IMR-90 (cell line): ENCODE measurements at regions not wholly inside any gene's neighbourhood (a gene's known extent, or its start where the extent isn't known, plus 50 kb on each side); places are given as distances from the start of the nearest gene placed in this dataset.

Experiments used
- ATAC-seq: fragments of 200-7000 bp; cut with Tn5 transposase; 2 replicates; pipeline ENCODE4 v1.9.1; 2020; ENCODE audit warnings: low read depth, mild to moderate bottlenecking, moderate library complexity
- BruUV-seq: library from RNA; stranded (reverse); fragments of 400-500 nt; replicated peaks from 2 replicates; lab custom pipeline; 2021; lab: Mats Ljungman, UMichigan
- CTCF ChIA-PET: fragments of 300-600 bp; formaldehyde crosslinking; extraction: SDS; loops from one replicate; lab custom pipeline; 2021; ENCODE audit warnings: antibody characterized with exemption; lab: Yijun Ruan, JAX
- POLR2A ChIA-PET: fragments of 300-600 bp; sonication (Branson Sonifier 250); formaldehyde crosslinking; loops from one replicate; lab custom pipeline; 2022; ENCODE audit warnings: antibody characterized with exemption; ENCODE audit not compliant: unreplicated experiment; lab: Charles Lee
- DNase-seq: peaks from one replicate; pipeline ENCODE4 v3.0.0; 2013
- H2AFZ ChIP-seq: replicated peaks from 2 replicates; pipeline ENCODE3; 2013; ENCODE audit warnings: low read length, mild to moderate bottlenecking; ENCODE audit not compliant: poor library complexity
- H2AK5ac ChIP-seq: 2 replicates; pipeline ENCODE4 v1.6.1; 2013; ENCODE audit warnings: low read depth, low read length, inconsistent platforms
- H2AK9ac ChIP-seq: replicated peaks from 2 replicates; pipeline ENCODE3; 2013; ENCODE audit warnings: mild to moderate bottlenecking, low read depth, low read length, moderate library complexity; ENCODE audit not compliant: poor library complexity
- H2BK120ac ChIP-seq: 2 replicates; pipeline ENCODE4 v1.6.1; 2013; ENCODE audit warnings: low read depth, low read length, inconsistent platforms
- H2BK15ac ChIP-seq: 3 replicates; pipeline ENCODE4 v1.6.1; 2013; ENCODE audit warnings: low read depth, low read length, inconsistent platforms
- H2BK20ac ChIP-seq: 2 replicates; pipeline ENCODE4 v1.6.1; 2013; ENCODE audit warnings: low read depth, mild to moderate bottlenecking, inconsistent platforms, low read length, moderate library complexity
- H2BK5ac ChIP-seq: 2 replicates; pipeline ENCODE4 v1.6.1; 2013; ENCODE audit warnings: mild to moderate bottlenecking, low read depth, low read length, inconsistent platforms; ENCODE audit not compliant: poor library complexity, severe bottlenecking
- H3K14ac ChIP-seq: replicated peaks from 2 replicates; pipeline ENCODE4 v1.6.1; 2013; ENCODE audit warnings: low read depth, low read length, inconsistent platforms
- H3K18ac ChIP-seq: 2 replicates; pipeline ENCODE4 v1.6.1; 2013; ENCODE audit warnings: low read depth, low read length, control low read depth
- H3K23ac ChIP-seq: 2 replicates; pipeline ENCODE4 v1.6.1; 2013; ENCODE audit warnings: low read depth, low read length, inconsistent platforms
- H3K27ac ChIP-seq: 2 replicates; pipeline ENCODE4 v1.5.1; 2013; ENCODE audit warnings: mild to moderate bottlenecking, control low read depth, low read length; ENCODE audit not compliant: insufficient read depth
- H3K27me3 ChIP-seq: 2 replicates; pipeline ENCODE4 v1.6.1; 2013; ENCODE audit warnings: low read length; ENCODE audit not compliant: control insufficient read depth, insufficient read depth
- H3K36me3 ChIP-seq: 2 replicates; pipeline ENCODE4 v1.6.1; 2013; ENCODE audit warnings: low read length, mixed read lengths; ENCODE audit not compliant: control insufficient read depth, insufficient read depth
- H3K4ac ChIP-seq: 2 replicates; pipeline ENCODE4 v1.6.1; 2013; ENCODE audit warnings: low read depth, low read length, inconsistent platforms
- H3K4me1 ChIP-seq: 2 replicates; pipeline ENCODE4 v1.6.1; 2013; ENCODE audit warnings: low read length, mixed read lengths; ENCODE audit not compliant: control insufficient read depth, insufficient read depth
- H3K4me2 ChIP-seq: 2 replicates; pipeline ENCODE4 v1.6.1; 2013; ENCODE audit warnings: low read depth, mild to moderate bottlenecking, control low read depth, low read length, moderate library complexity
- H3K4me3 ChIP-seq: 2 replicates; pipeline ENCODE4 v1.5.1; 2013; ENCODE audit warnings: low read depth, mild to moderate bottlenecking, control low read depth, low read length, moderate library complexity; ENCODE audit not compliant: insufficient read depth
- H3K56ac ChIP-seq: 2 replicates; pipeline ENCODE4 v1.6.1; 2013; ENCODE audit warnings: low read length, inconsistent platforms; ENCODE audit not compliant: insufficient read depth; ENCODE audit errors: extremely low read depth
- H3K79me1 ChIP-seq, 2 experiments: 2 replicates each; pipeline ENCODE4 v1.6.1; 2013; ENCODE audit warnings: low read length in 2 of 2, inconsistent platforms in 1 of 2, low read depth in 1 of 2
- H3K9ac ChIP-seq: 2 replicates; pipeline ENCODE4 v1.6.1; 2013; ENCODE audit warnings: low read depth, low read length, control low read depth
- H3K9me1 ChIP-seq: 2 replicates; pipeline ENCODE4 v1.6.1; 2013; ENCODE audit warnings: low read length, inconsistent platforms; ENCODE audit not compliant: insufficient read depth
- H3K9me3 ChIP-seq: 2 replicates; pipeline ENCODE4 v1.6.1; 2013; ENCODE audit warnings: low read length; ENCODE audit not compliant: control insufficient read depth, insufficient read depth
- H4K20me1 ChIP-seq: 2 replicates; pipeline ENCODE4 v1.6.1; 2013; ENCODE audit warnings: low read length, inconsistent platforms; ENCODE audit not compliant: insufficient read depth
- H4K5ac ChIP-seq: 2 replicates; pipeline ENCODE4 v1.6.1; 2013; ENCODE audit warnings: mild to moderate bottlenecking, low read depth, low read length, control low read depth
- H4K8ac ChIP-seq, 2 experiments: 2 replicates each; pipeline ENCODE4 v1.6.1; 2013; ENCODE audit warnings: low read depth in 2 of 2, low read length in 2 of 2, control low read depth in 1 of 2, inconsistent platforms in 1 of 2
- H4K91ac ChIP-seq: 2 replicates; pipeline ENCODE4 v1.6.1; 2013; ENCODE audit warnings: low read depth, low read length, inconsistent platforms; ENCODE audit not compliant: insufficient read depth
- CEBPB ChIP-seq: IDR thresholded peaks from 2 replicates; pipeline ENCODE4 v1.6.1; 2012; ENCODE audit warnings: low read depth, low read length, improper control_type of control experiment
- FOS ChIP-seq: fragments of 150-350 bp; IDR thresholded peaks from 2 replicates; pipeline ENCODE4 v1.6.1; 2016; ENCODE audit warnings: low read depth, low read length
- MAZ ChIP-seq: IDR thresholded peaks from 2 replicates; pipeline ENCODE4 v1.6.1; 2012; ENCODE audit warnings: low read depth, mild to moderate bottlenecking, low read length, improper control_type of control experiment, moderate library complexity, borderline replicate concordance
- RCOR1 ChIP-seq: IDR thresholded peaks from 2 replicates; pipeline ENCODE4 v1.6.1; 2012; ENCODE audit warnings: mild to moderate bottlenecking, low read length, improper control_type of control experiment; ENCODE audit not compliant: insufficient replicate concordance
- RFX5 ChIP-seq: IDR thresholded peaks from 2 replicates; pipeline ENCODE4 v1.8.0; 2012; ENCODE audit warnings: low read depth, mild to moderate bottlenecking, low read length, moderate library complexity
- WGBS, 2 experiments: methylation state at CpG; one replicate each; pipeline versions ENCODE4 v1.1.5 to v1.1.7; 2013; ENCODE audit warnings: missing lambda C conversion rate in 2 of 2; ENCODE audit not compliant: insufficient read length in 1 of 2; ENCODE audit errors: extremely low coverage in 2 of 2; 5-methylcytosine and 5-hydroxymethylcytosine counted together
- dilution Hi-C: fragments of 300-500 bp; cut with HindIII; formaldehyde crosslinking; loops from one replicate; pipeline ENCODE4 v1.14.3; 2018; ENCODE audit warnings: low sequenced_read_pairs; ENCODE audit not compliant: unreplicated experiment
- in situ Hi-C: fragments of 300-500 bp; cut with MboI; formaldehyde crosslinking; loops from 3 replicates; pipeline ENCODE4 v1.14.3; 2019; ENCODE audit warnings: low sequenced_read_pairs, inconsistent platforms, mixed read lengths
- intact Hi-C: fragments of 100-400 bp; cut with micrococcal nuclease; formaldehyde crosslinking; loops from 2 replicates; pipeline ENCODE4 v1.10.0; 2022

DNA sequence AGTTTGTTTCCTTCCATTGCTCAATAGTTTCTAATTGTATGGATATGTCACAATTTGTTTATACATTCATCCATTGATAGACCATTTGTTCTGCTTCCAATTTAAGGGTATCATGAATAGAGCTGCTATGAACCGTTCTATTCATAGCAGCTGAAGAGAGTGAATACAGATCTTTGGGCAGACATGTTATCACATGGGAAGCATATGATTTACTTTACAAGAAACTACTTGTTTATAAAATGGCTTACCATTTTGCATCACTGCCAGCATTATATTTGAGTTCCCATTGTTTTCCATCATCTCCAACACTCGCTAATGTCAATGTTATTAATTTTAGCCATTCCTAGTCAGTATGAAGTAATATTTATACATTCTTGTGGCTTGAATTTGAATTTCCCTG, 549.0 kb downstream of the MAT2B start:
- Histone ChIP-seq H3K56ac (no peak overlapping the region), H3K4me2 (no peak overlapping the region), H3K14ac (no peak overlapping the region), H2AK5ac (no peak overlapping the region), H3K9me1 (no peaks in the 10 kb centered on the region), H4K91ac (no peak overlapping the region), H3K79me1 (no peaks in the 10 kb centered on the region), H3K9me3 (no peaks in the 10 kb centered on the region), H4K20me1 (no peaks in the 10 kb centered on the region), H3K23ac (no peak overlapping the region), H3K9ac (no peak overlapping the region), H4K5ac (no peak overlapping the region), H3K27me3 (no peaks in the 10 kb centered on the region), H3K27ac (no peak overlapping the region), H3K36me3 (no peaks in the 10 kb centered on the region), H2AK9ac (no peak overlapping the region), H2AFZ (no peak overlapping the region), H3K18ac (no peak overlapping the region), H3K4me1 (no peaks in the 10 kb centered on the region), H3K4ac (no peak overlapping the region), H2BK5ac (no peak overlapping the region), H2BK15ac (no peak overlapping the region), H2BK120ac (no peak overlapping the region), H4K8ac (no peak overlapping the region), H2BK20ac (no peak overlapping the region), H3K4me3 (no peak overlapping the region)
- DNase-seq (peak; percentile 50), ATAC-seq (no peak)
- POLR2A ChIA-PET: interaction anchor here (0.6 kb wide), 1 partner anchor 30 kb away, joined by 10 read pairs; no protein-coding TSS in a partner anchor
- dilution Hi-C loops (no loop called here), in situ Hi-C loops (no loop called here), intact Hi-C loops (loop anchor here (5.0 to 10.0 kb wide), 2 partner anchors 300 to 492 kb away; no protein-coding TSS in a partner anchor)
- no CpG with 5 or more reads among the region's 2 CpGs for WGBS, 2 experiments
- CTCF ChIA-PET: no interaction called here
- TF ChIP-seq MAZ (no peak), RFX5 (no peak), FOS (no peak), RCOR1 (no peak), CEBPB (peak; percentile 12; the same call in 1 of the 2 replicates)
- BruUV-seq: no TSS peak
